IPS-NIHi7 (cell line): ENCODE measurements at regions not wholly inside any gene's neighbourhood (a gene's known extent, or its start where the extent isn't known, plus 50 kb on each side); places are given as distances from the start of the nearest gene placed in this dataset.

ENCODE experiments used
- DNase-seq: peaks from one replicate; pipeline ENCODE4 v3.0.0; 2012; ENCODE audit warnings: mixed read lengths; ENCODE audit errors: extremely low spot score

GRCh38 chr20:57849121-57849520 lies 139.3 kb upstream of the PMEPA1 start:
- DNase-seq, result no peak

- DNase-seq, result no peak
These were observed 138.5 kb upstream of the PMEPA1 start for GRCh38 chr20:57848282-57848681.

- no peak for DNase-seq
These were observed 137.3 kb upstream of the PMEPA1 start for GRCh38 chr20:57847104-57847503.

- no peak for DNase-seq
These were observed 135.1 kb upstream of the PMEPA1 start for GRCh38 chr20:57844626-57845596.

GRCh38 chr20:57843941-57844625 lies 134.3 kb upstream of the PMEPA1 start:
- DNase-seq, result no peak

- DNase-seq, result no peak
These were observed 132.9 kb upstream of the PMEPA1 start for GRCh38 chr20:57842720-57843119.

- no peak for DNase-seq
These were observed 131.6 kb upstream of the PMEPA1 start for GRCh38 chr20:57841297-57841866.

GRCh38 chr20:57840504-57841296 lies 130.9 kb upstream of the PMEPA1 start:
- DNase-seq, result no peak

- no peak for DNase-seq
These were observed 130.3 kb upstream of the PMEPA1 start for GRCh38 chr20:57840066-57840465.

GRCh38 chr20:57838670-57839151 lies 128.9 kb upstream of the PMEPA1 start:
- no peak for DNase-seq

GRCh38 chr20:57837208-57838035 lies 127.6 kb upstream of the PMEPA1 start:
- DNase-seq, result no peak

GRCh38 chr20:57835588-57836455 lies 126.0 kb upstream of the PMEPA1 start:
- no peak for DNase-seq

GRCh38 chr20:57835074-57835452 lies 125.2 kb upstream of the PMEPA1 start:
- DNase-seq, result no peak

- no peak for DNase-seq
These were observed 124.7 kb upstream of the PMEPA1 start for GRCh38 chr20:57834306-57835073.

- DNase-seq, result no peak
These were observed 122.3 kb upstream of the PMEPA1 start for GRCh38 chr20:57831993-57832585.

GRCh38 chr20:57831326-57831992 lies 121.6 kb upstream of the PMEPA1 start:
- DNase-seq, result no peak

GRCh38 chr20:57830515-57830895 lies 120.7 kb upstream of the PMEPA1 start:
- DNase-seq, result no peak
